GM19455 (cell line): ENCODE measurements at regions not wholly inside any gene's neighbourhood (a gene's known extent, or its start where the extent isn't known, plus 50 kb on each side); places are given as distances from the start of the nearest gene placed in this dataset.
"Not testable (repeated sequence)": the region's sequence is repeated elsewhere in the genome, so short reads cannot be mapped to it uniquely, and the experiment has no call there.

Experiments
- ATAC-seq: cut with Tn5 transposase; IDR thresholded peaks from one replicate; pipeline ENCODE4 v1.9.1; 2021; ENCODE audit not compliant: unreplicated experiment

DNA sequence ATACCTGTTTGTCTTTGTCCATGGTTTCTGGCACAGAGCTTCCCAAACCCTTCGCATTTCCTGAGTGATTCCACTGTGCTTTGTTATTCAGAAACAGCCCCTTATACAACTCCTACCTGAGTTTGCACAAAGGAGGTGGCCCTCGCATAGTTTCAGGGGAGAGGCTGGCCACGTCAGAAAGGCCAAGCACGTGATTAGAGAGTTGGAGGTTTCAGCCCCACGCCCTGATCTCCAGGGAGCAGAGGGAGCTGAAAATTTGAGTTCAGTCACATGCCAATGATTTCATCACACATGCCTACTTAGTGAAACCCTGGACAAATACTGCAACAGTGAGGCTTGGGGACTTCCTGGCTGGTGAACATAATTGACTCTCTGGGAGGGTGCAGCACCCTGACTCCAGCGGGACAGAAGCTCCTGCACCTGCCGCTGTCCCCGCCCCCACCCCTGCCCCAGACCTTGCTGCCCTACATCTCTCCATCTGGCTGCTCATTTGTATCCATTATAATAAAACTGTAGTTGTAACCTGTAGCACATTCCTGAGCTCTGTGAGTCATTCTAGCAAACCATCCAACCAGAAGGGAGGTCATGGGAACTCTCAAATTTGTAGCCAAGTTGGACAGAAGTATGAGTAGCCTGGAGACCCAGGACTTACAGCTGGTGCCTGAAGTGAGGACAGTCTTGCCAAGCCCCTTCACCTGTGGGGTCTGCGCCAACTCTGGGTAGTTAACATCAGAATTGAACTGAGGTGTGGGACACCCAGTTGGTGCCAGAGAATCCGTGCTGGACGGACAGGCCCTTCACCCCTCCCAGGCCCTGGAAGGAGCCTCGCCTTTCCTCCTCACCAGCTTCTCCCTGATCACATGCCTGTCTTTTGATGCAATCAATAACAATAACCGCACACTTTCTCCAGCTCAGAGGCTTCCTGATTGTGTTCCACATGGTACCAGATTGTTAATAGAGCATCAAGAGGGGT is 224.3 kb downstream of the ANAPC1 start:
- ATAC-seq = no peak

DNA sequence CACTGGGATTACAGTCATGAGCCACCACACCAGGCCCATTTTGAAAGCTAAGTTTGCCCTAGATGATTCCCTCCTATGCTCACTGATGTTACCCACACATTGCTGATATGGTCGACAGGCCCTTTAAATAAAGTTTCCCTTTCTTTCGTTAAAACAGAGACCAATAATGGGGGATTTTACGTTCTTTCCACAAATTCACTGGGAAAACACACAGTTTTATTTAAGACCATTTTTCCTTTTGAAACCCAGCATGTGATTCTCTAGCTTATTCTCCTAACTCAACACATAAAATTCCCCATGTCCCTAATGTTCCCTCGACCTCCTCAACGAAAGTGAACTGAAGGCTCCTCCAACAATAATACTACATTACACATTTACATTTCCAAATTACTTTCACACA is 223.2 kb downstream of the ANAPC1 start:
- ATAC-seq = no peak

GRCh38 chr2:111661286-111661940 is 222.6 kb downstream of the ANAPC1 start:
- no peak for ATAC-seq

DNA sequence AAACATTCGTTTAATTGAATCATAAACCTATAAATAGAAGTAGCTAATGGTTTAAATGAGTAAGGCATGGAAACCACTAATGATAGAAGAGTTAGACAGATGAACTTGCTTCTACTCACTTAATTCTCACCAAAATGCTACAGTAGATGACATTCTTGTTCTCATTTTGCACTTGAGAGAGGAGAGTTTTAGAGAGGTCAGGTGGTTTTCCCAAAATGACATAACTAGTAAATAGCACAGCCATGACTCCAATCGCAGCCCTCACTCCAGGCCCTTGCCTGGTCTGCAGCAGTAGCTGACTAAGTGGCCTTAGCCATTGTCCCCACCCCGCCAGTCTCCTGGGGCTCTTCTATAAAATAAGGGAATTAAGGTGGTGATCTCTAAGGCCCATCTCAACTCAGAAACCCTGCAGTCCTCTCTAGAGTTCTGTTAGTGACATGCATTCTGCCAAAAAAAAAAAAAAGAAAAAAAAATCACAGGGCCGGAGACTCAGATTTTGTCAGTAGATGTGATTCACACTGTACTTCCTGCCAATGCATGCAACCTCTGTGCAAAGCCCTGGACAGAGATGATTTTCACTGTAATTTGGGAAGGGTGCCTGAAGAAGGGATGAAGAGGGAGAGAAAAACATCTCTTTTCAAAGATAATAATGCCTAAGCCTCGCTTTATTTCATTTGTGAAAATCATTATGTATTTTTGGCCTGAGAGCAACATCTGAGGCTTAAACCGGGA is 221.8 kb downstream of the ANAPC1 start:
- ATAC-seq = no peak

GRCh38 chr2:111662771-111663470 is 221.1 kb downstream of the ANAPC1 start:
- ATAC-seq = peak; percentile 71

DNA sequence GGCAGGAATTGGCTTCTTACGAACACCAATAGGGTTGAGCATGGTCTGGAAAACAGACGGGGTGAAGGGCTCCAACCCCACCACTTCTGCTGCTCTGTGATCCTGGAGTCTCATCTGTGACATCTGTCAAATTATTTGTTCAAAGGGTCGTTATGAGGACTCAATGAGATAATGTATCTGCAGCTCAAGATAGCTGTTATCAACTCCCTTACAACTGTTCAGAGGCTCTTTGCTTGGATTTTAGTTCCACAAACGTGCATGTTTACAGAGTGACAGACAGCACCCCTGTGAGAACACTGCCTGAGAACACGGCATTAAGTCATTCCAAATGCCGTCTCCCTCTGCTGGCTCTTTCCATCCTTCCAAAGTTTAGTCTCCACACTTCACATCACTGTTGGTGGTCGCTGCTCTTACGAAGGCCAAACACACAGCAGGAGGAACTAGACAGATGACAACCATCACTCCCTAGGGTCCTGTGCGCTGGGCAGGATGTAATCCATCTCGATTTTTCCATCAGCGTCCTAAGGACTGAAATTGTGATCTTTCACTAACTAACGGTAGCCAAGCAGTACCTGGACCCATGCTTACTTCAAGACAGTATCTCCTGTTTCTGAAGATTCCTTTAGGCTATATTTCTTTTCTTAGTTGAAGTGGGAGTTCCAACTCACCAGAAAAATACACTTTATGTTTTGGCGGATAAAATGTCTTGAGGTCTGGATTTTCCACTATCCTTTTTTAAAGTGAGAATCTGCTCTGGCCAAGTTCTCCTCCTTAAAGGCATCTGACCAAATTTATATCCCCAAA is 220.3 kb downstream of the ANAPC1 start:
- ATAC-seq = no peak

DNA sequence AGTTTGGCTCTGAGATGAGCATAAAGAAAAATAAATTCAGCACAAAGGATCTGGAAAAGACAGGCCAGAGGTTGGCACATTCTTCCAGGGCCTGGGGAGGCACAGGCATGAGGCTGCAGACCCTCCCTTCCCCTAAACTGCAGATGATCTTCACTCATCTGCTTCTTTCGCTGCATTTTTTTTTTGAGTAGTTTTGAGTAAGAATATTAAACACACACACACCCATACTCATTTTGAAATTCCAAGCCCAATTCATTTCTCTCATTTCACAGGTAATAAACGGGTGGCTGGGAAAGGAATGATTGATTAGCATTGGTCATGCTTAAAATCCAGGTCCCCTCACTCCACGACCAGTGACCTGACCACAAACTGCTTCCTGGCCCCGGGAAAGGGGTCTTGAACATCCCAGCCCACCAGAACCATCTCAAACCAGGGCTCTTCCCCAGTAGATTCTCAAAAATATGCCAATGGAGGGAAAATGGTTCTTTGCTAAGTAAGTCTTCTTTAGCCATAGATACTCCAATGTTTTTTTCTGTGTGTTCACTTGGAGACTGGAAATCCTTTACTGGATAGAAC is 219.6 kb downstream of the ANAPC1 start:
- no peak for ATAC-seq

DNA sequence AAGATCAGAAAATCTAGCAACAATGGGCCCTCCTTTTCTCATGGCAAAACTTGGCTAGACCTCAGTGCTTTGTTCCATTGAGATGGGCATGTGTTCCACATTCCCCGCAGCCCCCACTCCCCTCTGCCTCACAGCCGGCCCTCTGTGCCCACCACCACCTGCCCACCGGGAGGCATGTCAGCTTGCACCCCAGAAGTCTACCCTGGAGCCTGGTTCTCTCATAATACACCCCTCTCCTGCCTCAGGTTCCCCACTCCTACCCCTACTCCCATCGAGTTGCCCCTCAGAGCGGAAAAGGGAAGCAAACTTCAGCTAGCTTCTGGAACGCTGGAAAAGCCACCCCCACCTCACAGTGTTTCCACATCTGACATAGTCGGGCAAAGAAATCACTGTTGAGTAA is 219.0 kb downstream of the ANAPC1 start:
- ATAC-seq = no peak

DNA sequence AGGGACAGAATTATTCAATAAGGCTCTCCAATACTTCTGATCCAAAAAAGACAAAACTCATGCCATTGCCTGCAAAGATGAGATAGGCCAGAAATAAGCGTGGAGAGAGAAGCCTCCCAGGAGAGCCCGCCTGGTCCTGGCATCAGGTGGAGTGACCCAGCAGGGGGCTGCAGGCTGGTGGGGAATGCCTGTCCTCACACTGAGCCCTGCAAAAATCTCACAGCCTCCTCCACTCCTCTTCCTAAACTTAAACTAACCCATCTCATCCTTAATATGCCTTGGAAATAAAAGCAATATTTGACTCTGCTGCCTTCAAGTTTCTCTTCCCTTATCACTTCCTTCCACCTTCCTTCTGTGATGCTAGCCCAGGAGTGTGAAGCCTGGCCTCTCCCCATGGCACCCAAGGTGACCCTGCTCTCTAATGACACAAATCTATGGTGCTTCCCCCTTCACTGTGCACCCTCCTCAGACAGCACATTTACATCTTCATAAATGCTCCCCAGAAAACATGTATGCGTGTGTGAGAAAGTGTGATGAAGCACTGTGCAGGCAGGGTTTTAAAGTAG is 218.4 kb downstream of the ANAPC1 start:
- ATAC-seq = no peak

- ATAC-seq = no peak
Measured at GRCh38 chr2:111666160-111666559, 217.8 kb downstream of the ANAPC1 start.

DNA sequence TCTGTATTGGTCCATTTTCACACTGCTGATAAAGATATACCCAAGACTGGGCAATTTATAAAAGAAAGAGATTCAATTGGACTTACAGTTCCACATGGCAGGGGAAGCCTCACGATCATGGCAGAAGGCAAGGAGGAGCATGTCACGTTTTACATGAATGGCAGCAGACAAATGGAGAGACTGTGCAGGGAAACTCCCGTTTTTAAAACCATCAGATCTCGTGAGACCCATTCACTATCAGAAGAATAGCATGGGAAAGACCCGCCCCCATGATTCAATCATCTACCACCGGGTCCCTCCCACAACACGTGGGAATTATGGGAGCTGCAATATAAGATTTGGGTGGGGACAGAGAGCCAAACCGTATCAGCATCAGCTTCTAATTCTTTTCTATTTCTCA is 217.0 kb downstream of the ANAPC1 start:
- ATAC-seq = no peak

DNA sequence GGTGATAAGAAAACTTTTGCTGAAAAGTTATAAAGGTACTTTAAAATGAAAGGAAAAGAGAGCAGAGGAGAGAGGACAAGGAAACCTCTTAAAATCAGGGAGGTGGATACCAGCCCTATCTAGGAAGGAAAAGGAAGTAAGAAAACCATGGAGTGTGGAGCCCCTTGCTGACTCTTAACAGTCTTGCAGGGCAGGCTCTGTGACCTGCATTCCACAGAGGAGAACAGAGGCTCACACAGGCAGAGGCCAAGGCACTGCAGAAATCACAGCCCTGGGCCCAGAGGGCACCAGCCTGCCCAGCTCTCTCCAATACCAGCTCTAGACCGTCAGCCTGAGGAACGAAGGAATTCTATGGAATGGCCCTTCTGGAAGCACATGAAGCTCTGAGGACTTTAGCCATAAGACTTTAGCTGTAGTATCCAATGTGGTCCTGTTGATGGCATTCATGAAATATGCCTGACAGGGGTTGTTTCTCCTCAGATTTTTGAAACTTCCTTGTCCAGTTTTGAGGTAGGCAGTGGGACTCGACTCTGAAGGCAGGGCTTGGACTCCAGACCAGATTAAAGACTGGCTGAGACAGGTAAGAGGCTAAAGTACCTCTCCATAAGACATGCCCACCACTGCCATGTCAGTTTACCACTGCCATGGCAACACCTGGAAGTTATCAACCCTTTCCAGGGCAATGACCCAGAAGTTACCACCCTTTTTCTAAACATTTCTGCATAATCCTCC is 216.3 kb downstream of the ANAPC1 start:
- ATAC-seq = no peak

DNA sequence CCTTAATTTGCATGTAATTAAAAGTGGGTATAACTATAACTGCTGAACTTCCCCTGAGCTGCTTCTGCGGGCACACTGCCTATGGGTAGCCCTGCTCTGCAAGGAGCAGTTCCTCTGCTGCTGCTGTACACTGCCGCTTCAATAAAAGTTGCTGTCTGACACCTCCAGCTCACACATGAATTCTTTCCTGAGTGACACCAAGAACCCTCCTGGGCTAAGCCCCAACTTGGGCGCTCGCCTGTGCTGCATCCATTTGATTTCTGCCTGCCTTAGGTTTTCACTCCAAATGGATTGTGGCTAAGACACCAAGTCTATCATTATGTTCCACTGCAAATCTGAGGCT is 215.7 kb downstream of the ANAPC1 start:
- no peak for ATAC-seq

GRCh38 chr2:111668741-111669140 is 215.3 kb downstream of the ANAPC1 start:
- ATAC-seq = no peak

- ATAC-seq = no peak
Measured at GRCh38 chr2:111669928-111670695, 213.9 kb downstream of the ANAPC1 start.

DNA sequence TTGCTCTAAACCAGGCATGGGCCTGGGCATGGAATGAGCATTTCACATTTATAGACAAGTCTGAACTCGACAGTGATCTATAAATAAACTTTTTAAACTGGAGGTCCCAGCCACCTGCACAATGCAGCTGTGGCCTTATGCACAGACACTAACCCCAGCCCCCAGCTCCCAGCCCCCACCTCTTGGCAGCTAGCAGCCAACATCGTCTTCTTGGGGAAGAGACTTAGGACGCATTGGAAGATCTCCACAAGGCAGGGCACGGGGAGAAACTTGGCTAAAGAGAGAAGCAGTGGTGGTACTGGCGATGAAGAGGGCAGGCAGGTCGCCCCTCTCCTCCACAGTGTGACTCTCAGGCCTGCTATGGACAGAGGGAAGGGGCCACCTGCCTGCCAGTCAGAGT is 213.2 kb downstream of the ANAPC1 start:
- ATAC-seq = no peak

DNA sequence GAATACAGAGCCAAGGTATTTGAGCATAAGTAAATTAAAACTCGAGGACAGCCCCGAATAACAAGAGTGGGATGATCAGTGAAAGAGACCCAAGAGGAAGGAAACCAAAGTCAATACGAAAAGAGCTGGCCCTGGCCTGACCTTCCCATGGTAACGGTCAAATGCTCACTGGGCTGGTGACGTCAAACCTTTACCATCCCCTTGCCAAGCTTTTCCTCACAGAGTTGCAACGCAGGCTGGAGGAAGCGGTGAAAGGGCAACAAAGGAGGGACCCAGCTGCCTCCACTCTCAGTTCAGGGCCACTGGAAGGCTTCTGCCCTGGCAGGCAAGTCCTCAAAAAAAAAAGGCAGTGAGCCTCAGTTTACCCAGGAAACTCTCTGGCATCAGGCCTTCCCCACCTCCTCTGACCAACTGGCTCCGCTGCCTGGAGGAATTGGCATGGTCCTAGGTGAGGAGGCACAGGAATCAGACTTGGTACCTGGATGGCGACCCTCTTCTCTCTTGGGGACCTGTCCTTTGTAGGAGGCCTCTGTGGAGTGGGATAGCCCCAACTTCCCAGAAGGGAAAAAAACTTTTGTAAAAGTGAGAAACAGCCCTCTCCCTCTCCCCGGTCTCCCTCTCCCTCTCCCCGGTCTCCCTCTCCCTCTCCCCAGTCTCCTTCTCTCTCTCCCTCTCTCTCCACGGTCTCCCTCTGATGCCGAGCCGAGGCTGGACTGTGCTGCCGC is 212.4 kb downstream of the ANAPC1 start:
- ATAC-seq = no peak

- ATAC-seq = not testable (repeated sequence)
Measured at GRCh38 chr2:111672641-111673040, 211.4 kb downstream of the ANAPC1 start.
